Stimulated activated CD4-positive, alpha-beta T cell treated with anti-CD3 and anti-CD28 coated beads, Interleukin-15, amount 100 ng/mL, for 24 hours (primary cell): ENCODE measurements at regions not wholly inside any gene's neighbourhood (a gene's known extent, or its start where the extent isn't known, plus 50 kb on each side); places are given as distances from the start of the nearest gene placed in this dataset.

Experiments
- DNase-seq: peaks from one replicate; pipeline ENCODE4 v3.0.0-alpha.2; 2020

DNA sequence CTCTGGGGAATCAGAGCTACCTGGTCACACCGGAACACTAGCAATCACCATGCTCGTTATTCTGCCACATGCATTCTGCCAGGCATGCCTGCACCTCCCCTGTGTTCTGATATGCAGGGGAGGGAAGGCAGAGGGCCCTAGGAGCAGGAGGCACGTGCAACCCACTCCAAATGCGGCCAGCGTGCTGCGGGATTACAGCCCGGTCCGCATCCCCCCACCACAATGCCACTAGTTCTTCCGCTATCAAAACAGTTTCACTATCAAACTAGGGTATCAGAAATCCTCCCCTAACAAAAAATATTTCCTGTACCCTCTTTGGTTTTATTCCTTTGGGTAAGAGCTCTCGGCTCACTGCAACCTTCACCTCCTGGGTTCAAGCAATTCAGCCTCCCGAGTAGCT is 223.2 kb upstream of the IGF1R start:
- DNase-seq, result no peak

DNA sequence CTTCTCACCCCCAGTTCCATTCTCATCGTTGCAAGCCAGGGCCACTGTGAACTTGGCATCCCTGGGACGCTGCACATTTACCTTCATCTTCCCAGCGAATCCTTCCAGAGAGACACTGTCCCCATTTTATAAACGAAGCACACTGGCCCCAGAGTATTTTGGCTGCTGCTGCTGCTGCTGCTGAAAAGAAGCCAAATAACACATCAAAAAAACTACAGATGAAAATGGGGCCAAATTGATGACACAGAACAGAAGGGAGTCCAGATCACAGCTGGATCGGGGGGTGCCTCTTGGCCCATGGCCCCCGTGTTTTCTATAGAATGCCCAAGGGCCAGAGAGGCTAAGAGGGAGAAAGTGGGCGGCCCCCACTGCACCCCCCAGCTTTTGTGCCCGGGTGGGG is 221.0 kb upstream of the IGF1R start:
- no peak for DNase-seq

DNA sequence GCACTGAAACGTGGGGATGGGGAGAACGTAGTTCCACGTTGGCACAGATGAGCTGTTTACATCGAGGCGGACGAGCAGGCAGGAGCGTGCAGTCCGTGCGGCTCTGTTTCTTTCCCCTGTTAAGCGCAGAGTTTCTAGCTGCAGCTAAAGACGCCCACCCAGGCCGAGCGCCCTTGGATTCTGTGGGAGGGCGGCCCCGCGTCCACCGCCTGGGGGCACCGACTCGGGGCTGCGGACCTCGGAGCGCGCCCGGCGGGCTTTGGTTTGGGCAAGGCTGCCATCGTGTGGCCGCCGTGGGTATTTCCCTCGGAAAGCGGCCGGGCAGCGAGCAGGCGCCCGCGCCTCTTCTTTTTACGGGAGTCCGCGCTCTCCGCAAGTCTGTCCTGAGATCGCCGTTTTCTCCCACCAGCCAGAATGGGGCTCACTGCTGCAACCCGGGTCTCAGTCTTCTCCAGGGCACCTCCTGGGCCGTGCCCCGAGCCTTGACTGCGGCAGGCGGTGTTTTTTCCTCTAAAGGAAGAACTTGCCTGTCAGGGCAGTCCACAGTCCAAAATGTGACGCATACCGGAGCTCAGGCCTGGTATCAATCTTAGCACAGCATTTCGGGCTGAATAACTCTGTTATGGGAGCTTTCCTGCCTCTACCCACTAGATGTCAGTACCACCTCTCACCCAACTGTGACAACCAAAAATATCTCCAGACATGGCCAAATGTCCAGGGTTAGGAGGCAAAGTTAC is 219.9 kb upstream of the IGF1R start:
- DNase-seq, result peak; percentile 78

DNA sequence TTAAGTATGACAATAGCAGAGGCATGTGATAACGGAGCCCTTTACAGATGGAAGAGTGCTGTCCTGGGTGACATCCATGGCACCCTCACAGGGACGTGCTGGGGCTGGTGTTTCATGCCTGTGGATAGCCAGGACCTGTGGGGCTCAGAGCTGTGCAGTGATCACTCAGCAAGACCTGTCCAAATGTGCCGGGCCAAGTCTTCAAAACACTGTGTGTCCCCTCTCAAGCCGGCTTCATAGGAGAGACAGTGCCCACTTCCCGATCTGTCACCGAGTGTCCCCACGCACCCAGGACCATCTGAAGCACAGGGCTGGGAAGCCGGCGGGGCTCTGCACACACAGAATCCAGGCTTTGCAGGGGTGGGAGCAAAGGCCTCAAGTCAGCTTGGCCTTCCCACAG is 217.2 kb upstream of the IGF1R start:
- no peak for DNase-seq

DNA sequence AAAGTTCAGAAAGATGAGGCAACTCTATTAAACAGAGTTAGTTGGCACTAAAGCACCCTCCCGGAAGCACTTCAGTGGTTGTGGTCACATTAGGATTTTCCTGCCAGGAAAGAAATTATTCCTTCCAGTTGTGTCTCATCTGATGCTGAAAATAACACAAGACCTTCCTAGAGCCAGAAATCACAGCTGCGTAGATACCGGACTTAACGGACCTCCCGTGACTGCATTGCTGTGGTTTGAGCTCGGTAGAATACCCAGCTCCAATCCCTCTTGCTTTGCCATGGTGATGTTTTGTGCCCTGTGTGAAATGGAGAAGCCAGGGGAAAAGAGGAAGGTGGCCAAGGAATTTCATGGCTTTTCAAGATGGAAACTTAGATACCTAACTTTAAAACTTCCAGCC is 215.0 kb upstream of the IGF1R start:
- no peak for DNase-seq

DNA sequence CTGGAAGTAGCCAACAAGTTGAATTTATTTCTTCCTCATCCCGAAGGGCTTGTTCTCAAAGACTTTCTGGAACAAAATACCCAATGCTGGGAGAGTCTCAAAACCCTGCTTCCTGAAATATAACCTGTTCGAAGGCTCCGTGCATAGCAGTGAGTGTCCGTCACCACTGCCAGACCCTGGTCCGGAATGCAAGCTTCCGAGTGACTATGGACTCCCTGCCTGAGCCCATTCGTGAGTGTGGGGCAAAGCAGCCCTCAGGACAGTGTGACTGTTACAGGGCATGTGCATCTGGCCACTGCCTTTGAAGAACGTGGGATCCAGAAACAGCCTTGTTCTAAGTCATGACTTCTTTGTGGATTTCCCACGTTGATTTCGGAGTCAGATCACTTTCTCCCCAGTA is 214.5 kb upstream of the IGF1R start:
- no peak for DNase-seq

DNA sequence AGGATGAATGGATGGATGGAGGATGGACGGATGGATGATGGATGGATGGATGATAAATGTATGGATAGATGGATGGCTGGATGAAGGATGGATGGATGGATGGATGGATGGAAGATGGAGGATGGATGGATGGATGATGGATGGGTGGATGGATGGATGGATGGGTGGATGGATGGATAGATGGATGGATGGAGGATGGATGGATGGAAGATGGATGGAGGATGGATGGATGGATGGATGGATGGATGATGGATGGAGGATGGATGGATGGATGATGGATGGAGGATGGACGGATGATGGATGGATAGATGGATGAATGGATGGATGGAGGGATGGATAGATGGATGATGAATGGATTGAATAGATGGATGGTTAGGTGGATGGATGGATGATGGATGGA is 210.6 kb upstream of the IGF1R start:
- no peak for DNase-seq

DNA sequence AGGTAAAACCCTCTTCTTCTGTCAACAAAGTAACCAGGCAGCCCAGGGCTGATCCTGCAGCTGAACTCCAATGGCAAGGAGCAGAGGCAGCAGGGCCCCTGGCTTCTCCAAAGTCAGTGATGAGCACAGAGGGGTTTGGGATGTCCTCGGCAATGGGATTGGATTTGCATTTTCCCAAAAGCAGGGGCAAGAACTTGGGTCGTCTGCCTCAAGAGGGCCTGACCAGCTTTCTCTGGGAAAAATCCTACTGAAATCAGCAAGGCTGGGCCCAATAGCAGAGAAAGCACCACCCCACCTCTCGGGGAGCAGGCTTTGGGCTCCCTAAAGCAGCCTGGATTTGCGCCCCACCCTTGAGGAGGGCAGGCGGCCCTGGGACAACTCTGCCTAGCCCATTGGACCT is 210.0 kb upstream of the IGF1R start:
- DNase-seq, result no peak

DNA sequence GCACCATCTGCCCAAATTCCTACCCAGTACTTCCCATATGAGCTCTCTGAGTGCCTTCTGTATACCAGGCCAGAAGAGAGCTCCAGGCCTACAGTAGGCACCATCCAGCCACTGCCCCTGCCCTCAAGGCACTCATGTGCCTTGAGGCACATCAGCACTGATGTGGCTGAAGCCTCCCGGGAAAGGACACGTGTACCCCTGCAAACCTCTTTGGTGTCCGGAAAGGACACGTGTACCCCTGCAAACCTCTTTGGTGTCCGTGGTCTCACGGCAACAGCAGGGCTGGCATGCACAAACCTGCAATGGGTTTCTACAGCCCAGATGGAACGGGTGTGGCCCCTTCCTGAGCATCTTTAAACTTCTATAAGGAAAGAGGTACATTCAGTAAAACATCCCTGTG is 209.4 kb upstream of the IGF1R start:
- DNase-seq, result no peak

DNA sequence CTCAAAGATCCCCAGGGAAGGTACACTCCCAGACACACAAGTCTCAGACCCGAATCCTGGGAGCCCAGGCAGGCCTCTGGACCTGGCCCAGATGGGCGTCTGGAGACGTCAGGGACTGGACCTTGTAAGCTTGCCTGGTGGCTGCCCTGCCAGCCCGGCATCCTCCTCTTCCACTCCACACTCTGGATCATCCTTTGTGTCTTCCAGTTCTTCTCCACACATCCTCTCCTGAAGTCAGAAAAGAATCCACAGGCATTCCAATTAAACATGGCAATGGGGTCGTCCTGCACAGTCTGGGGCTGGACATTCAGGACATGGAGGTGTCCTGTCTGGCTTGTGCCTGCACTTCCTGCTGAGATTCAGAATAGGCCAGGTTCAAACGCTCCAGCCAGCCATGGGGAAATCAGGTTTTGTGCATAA is 208.8 kb upstream of the IGF1R start:
- no peak for DNase-seq

DNA sequence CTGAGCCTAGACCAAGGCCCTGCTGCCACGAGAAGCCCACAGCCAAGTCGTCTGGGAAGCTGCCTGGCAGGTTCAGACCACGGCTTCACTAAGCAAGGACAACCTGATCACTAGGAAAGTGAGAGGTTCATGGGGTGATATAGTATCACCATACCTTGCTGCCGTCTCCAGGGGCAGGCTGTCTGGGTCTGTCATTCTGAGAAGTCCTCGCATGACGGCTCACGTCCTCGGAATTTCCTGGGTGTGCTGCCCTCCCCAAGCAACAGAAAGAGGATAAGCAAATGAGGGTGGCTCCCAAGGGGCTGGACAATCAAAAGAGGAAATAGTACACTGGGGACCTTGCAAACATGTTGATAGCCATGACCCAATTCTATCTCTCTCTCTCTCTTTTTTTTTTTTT is 207.4 kb upstream of the IGF1R start:
- no peak for DNase-seq

DNA sequence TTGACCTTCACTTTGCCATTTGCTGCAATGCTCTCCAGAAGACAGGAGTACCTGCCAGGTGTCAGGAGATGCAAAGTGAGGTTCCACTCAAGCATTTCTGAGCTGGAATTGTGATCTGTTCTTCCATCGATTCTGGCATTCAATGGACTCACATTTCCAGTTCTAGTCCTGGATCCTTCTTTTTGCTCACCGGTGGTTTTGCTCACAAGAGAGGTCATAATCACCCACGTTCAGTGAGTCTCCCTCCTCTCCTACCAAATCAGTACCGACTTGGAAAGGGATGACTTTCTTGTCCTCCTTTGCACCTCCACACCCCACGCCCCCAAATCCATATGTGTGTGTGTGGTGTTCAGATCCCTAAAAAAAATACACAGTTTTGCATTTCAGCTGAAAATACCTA is 206.7 kb upstream of the IGF1R start:
- DNase-seq, result no peak

DNA sequence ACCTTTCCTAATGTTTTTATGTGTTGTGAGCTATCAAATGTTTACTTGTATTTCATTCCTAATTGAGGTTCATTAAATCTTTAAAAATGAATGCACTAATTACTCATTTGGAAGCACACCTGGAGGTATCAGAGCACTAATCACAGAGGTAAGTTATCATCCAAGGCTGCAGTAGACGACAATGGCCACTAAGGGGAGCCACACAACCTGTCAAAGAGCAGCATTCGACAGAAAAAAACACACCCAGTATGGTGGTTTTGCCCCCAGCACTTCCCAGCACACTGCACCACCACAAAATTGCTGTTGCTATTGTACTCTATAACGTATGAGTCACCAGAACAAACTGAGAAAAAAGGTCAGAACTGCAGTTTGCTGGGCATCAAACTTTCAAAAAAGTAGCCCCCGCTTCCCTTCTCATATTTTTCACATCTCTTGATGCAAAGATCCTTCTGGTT is 205.9 kb upstream of the IGF1R start:
- DNase-seq, result peak; percentile 71

DNA sequence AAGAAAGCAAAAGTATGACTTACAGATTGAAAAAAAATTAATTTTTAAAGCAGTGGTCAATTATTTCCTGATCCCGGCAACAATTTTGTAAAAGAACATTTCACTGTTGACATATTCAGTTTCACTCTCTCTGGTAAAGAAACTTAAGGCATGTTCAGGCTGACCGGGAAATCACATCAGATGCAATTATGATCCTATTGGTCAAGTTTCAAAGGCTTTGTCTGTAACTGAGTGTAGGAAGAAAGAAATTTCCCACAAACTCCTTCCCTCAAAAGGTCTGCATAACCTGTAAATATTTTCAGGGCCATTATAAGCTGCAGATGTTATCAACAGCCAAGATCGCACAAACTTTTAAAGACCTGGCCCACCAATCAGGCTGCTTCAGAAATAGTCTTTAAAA is 205.4 kb upstream of the IGF1R start:
- no peak for DNase-seq

DNA sequence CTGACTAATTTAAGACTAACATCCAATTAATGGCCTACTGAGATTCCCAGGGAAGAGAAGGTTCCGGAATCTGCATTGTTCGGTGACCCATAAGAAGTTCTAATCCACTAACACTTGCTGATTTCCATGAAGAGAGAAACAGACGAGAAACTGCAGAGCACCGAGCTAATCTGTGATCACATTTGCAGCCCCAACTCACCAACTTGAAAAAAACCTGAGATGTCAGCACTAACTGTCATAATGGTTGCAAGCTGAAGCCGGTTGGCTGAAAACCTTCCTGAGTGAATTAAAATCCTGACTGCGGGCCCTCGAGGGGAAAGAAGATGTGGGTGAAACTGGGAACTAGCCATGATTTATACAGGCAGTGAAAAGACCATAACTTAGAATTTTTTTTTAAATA is 204.8 kb upstream of the IGF1R start:
- DNase-seq, result no peak

DNA sequence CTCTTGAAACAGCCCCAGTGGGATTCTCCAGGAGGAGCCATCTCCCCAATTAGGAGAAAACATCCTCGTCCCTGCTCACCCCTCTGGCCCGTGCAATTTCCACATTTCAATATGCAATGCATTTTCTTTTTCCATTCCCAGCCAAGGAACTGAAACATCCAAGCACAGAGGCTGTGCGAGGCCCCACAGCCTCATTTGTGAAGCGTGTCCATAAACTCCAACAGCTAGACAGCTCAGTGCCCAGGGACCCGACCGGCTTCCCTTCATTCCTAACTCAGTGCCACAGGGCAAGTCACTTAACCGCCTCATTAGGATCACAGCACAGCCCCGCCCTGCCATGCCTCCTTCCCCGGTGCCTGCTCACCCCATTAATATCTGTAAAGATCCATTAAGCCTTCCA is 204.2 kb upstream of the IGF1R start:
- no peak for DNase-seq

DNA sequence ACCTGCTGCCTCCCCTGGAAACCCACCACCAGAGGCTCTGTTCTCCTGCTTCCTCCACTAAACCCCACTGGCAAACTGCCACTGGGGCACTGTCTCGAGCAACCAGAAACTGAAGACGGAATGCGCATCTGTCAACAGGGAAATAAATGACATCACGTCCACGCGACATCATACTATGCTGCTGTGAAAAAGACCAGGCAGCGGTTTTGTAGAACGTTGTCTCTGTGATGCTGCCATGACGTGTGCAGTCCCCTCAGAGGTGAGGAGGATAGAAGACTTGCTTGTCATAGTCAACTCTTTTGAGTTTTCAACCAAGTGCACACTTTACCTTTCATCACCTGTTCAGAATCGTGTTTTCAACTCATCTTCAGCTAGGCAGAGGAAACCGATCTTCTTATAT is 203.0 kb upstream of the IGF1R start:
- DNase-seq, result no peak

DNA sequence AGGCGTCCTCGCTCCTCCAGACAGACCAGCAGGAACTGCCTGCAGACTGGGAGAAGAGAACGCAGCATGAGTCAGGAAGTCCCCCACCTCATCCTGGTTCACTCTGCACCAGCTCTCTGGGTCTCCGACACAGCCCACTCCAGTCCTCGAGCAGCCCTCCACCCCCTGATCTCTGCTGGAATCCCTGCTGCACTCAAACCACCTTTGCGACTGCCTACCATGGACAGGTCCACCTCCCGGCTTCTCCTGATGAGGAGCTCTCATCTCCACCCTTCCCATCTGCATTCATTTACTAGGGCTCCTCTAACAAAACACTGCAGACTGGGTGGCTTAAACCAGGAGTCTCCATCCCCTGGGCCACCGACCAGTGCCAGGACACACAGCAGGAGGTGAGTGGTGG is 202.3 kb upstream of the IGF1R start:
- DNase-seq, result no peak

DNA sequence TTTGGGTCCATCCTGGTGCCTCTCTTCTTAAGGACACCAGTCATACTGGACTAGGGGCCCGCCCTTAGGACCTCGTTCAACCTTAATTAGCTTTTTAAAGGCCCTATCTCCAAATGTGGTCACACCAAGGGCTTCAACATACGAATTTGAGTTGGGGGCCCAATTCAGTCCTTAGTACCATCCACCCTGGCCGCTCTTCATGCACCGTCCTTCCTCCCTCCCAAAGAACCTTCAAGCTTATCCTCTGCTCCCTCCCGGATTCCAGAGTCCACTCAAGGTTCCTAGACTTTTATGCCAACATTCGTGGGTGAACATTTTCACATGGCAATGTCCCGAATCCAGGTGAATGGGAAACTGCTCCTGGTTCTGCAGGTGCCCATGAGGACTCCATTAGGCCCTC is 201.3 kb upstream of the IGF1R start:
- DNase-seq, result no peak

DNA sequence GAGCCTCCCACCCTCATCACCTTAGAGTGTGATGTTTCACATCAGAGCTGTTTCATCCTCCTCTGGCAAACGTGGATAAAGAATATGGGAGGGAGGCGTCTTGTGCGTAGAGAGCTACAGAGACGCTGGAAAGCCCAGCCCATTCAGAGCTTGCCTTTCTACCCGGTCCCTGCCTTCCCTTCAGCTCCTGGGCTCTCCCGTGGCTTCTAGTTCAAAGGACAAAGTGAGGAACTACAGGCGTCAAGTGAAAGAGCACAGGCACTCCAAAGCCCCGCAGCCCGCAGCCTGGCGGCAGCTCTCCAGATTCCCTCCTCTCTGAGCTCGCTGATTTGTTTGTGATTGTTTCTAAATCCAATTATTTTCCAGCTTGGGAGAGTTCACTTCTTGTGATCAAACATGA is 197.1 kb upstream of the IGF1R start:
- no peak for DNase-seq

DNA sequence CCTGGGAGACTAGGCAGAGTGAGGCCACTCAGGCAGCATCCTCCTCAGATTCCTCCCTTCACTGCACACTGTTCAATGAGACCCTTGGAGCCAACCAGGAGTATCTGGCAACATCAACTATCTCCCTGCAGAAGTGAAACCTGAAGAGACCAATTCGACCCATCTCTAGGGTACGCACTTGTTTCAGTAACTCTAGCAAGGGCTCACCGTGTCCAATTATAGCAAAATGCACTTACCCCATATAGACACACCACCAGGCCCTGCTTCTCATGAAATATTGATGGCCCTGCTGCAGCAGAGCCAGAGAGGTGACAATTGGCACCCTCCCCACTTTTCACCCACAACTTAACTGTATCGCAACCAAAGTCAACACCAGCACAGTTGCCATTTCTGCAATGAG is 196.1 kb upstream of the IGF1R start:
- DNase-seq, result no peak

DNA sequence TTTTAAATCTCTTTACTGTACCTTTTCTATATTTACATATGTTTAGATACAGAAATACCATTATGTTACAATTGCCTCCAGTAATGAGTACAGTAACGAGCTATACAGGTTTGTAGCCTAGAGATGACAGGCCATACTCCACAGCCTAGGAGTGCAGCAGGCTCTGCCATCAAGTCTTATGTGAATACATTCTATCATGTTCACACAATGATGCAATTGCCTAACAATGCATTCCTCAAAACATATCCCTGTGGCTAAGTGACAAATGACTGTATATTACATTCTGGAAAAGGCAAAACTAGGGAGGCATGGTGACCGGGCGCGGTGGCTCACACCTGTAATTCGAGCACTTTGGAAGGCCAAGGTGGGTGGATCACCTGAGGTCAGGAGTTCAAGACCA is 192.4 kb upstream of the IGF1R start:
- no peak for DNase-seq

DNA sequence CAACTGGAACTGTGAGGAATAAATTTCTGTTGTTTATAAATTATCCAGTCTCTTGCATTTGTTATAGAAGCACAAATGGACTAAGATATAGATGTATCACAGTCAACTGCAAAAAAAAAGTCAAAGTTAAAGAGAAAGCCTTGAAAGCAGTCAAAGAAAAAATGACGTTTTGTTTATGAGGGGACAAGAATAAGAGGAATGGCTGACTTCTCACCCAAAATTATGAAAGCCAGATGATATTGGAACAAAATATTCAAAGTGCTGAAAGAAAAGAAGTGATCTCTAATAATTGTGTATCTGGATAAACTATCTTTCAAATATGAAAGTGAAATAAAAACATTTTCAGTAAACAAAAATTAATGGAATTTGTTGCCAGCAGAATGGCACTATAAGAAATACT is 171.8 kb upstream of the IGF1R start:
- DNase-seq, result no peak

DNA sequence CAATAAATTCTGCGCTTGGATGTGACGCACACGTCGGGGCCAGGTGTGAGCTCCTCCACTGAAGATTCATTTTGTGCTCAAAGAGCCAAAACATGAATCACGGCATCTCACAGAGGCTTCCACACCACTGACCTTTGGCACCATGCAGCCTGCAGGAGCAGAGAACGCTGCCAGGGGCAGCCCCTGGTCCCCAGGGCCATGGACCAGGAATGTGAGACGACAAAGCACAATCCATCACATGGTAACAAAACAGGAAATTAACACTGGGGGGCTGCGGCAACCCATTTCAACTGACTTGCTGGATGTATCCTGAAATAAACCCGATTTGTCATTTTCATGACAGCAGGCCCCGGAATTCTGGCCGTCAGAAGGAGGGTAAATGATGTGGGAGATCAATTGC is 167.5 kb upstream of the IGF1R start:
- no peak for DNase-seq

DNA sequence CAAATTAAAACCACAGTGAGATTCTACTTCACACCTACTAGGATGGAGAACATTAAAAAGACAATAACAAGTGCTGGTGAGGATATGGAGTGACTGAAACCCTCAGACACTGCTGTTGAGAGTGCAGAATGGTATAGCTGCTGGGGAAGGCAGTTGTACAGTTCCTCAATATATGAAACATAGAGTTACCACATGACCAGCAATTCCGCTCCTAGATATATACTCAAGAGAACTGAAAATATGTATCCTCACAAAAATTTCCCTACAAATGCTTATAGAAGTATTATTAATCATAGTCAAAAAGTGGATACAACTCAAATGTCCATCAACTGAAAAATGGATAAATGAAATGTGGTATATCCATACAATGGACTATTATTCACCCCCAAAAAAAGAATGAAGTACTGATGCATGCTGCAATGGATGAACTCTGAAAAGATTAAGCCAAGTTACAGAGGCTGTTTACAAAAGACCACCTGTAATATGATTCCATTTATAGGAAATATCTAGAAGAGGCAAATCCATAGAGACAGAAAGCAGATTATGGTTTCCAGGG is 164.7 kb upstream of the IGF1R start:
- DNase-seq, result no peak
